GM18868 (cell line): ENCODE measurements at regions not wholly inside any gene's neighbourhood (a gene's known extent, or its start where the extent isn't known, plus 50 kb on each side); places are given as distances from the start of the nearest gene placed in this dataset.

Source experiments
- ATAC-seq: cut with Tn5 transposase; IDR thresholded peaks from one replicate; pipeline ENCODE4 v1.9.1; 2021; ENCODE audit warnings: mild to moderate bottlenecking, moderate library complexity; ENCODE audit not compliant: unreplicated experiment

- ATAC-seq = no peak
These were observed 178.7 kb downstream of the AHR start for GRCh38 chr7:17477182-17477581.

- ATAC-seq = no peak
These were observed 182.7 kb downstream of the AHR start for GRCh38 chr7:17481118-17481517.

- no peak for ATAC-seq
These were observed 186.9 kb downstream of the AHR start for GRCh38 chr7:17485368-17485767.

- ATAC-seq = no peak
These were observed 187.5 kb downstream of the AHR start for GRCh38 chr7:17485904-17486303.

GRCh38 chr7:17486835-17487234 lies 188.4 kb downstream of the AHR start:
- ATAC-seq = no peak

GRCh38 chr7:17487343-17487742 lies 188.9 kb downstream of the AHR start:
- ATAC-seq = no peak

GRCh38 chr7:17488829-17489228 lies 190.4 kb downstream of the AHR start:
- peak; percentile 32 for ATAC-seq

GRCh38 chr7:17489961-17490360 lies 191.5 kb downstream of the AHR start:
- ATAC-seq = no peak

GRCh38 chr7:17490825-17491224 lies 192.4 kb downstream of the AHR start:
- ATAC-seq = no peak

GRCh38 chr7:17492437-17492836 lies 194.0 kb downstream of the AHR start:
- ATAC-seq = peak; percentile 81

- no peak for ATAC-seq
These were observed 195.0 kb downstream of the AHR start for GRCh38 chr7:17493446-17493845.

- peak; percentile 48 for ATAC-seq
These were observed 197.4 kb downstream of the AHR start for GRCh38 chr7:17495655-17496394.

GRCh38 chr7:17497136-17497535 lies 198.7 kb downstream of the AHR start:
- ATAC-seq = no peak

GRCh38 chr7:17497549-17498167 lies 199.2 kb downstream of the AHR start:
- ATAC-seq = no peak

GRCh38 chr7:17498230-17498629 lies 199.8 kb downstream of the AHR start:
- ATAC-seq = no peak

- ATAC-seq = no peak
These were observed 202.3 kb downstream of the AHR start for GRCh38 chr7:17500736-17501135.

GRCh38 chr7:17501441-17502212 lies 203.2 kb downstream of the AHR start:
- no peak for ATAC-seq

- no peak for ATAC-seq
These were observed 204.0 kb downstream of the AHR start for GRCh38 chr7:17502213-17503060.

GRCh38 chr7:17506095-17506494 lies 207.6 kb downstream of the AHR start:
- ATAC-seq = peak; percentile 94

- no peak for ATAC-seq
These were observed 208.1 kb downstream of the AHR start for GRCh38 chr7:17506596-17506995.

- ATAC-seq = no peak
These were observed 209.3 kb downstream of the AHR start for GRCh38 chr7:17507717-17508116.
